ENCODE measurements at regions not wholly inside any gene's neighbourhood (a gene's known extent, or its start where the extent isn't known, plus 50 kb on each side); places are given as distances from the start of the nearest gene placed in this dataset.

DNA sequence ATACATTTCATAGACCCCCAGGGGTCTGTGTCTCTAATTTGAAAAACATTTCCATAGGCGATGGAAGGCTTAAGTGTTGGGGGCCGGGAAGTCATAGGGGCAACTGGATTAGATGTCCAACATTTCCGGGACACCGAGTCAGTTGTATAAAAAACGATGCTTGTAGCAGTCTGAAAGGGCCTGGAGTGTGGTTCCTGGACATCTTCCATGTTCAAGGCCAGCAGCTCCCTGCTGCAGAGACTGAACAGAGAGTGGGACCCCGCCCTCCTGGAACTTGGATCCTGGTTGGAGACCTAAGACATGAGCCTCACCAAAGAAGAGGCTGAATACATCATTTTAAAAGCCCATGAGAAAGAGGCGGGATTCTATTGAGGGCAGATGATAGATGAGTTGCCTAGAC lies 82.0 kb upstream of the ZNF423 start:
- POLR2A ChIA-PET = no interaction called here
- FAIRE-seq (no peak), DNase-seq (ENCODE audit: low read depth, low spot score) (no peak)
- CTCF ChIA-PET = no interaction called here
- no peaks in the 10 kb centered on the region for H3K79me2 ChIP-seq (ENCODE audit: control insufficient read depth, insufficient read depth, low read length)
- no peaks in the 10 kb centered on the region for H3K4me1 ChIP-seq (ENCODE audit: control insufficient read depth, extremely low read depth, insufficient read depth, low read length)
- no peaks in the 10 kb centered on the region for H3K9me1 ChIP-seq (replicated peaks; ENCODE audit: control insufficient read depth, extremely low read depth, insufficient read depth, low read length)
- dilution Hi-C loops (cut with MboI; ENCODE audit: extremely low pct_ligation_motif_present, low sequenced_read_pairs) (no loop called here), intact Hi-C loops (cut with micrococcal nuclease) (no loop called here)
- H3K36me3 ChIP-seq (ENCODE audit: control insufficient read depth in 2 of 2, extremely low read depth in 1 of 2, insufficient read depth in 2 of 2, low read length in 2 of 2) = no peaks in the 10 kb centered on the region
- H3K4me2 ChIP-seq (ENCODE audit: insufficient read depth, low read length) = no peak overlapping the region
- H2AFZ ChIP-seq (ENCODE audit: low read depth, low read length) = no peak overlapping the region
- TF ChIP-seq MYC (IDR thresholded peaks at IDR 0.05; ENCODE audit: low read depth, low read length) (no peak), POLR2AphosphoS5 (IDR thresholded peaks at IDR 0.05; ENCODE audit: insufficient read depth, low read depth, low read length) (no peak), POLR2A (IDR thresholded peaks at IDR 0.05; ENCODE audit: low read depth, low read length) (no peak)
- no TSS peak for BruUV-seq (replicated peaks)
- H3K4me3 ChIP-seq (replicated peaks in 1 of 3; ENCODE audit: insufficient read depth in 1 of 3, low read depth in 1 of 3, low read length in 3 of 3) = no peak overlapping the region
- no peaks in the 10 kb centered on the region for H3K9me3 ChIP-seq (replicated peaks; ENCODE audit: control insufficient read depth, insufficient read depth, low read length)
- no peak overlapping the region for H3K27ac ChIP-seq (ENCODE audit: insufficient read depth, low read depth, low read length)
- H4K20me1 ChIP-seq (replicated peaks; ENCODE audit: control insufficient read depth, extremely low read depth, insufficient read depth, low read length) = no peaks in the 10 kb centered on the region
- H3K9ac ChIP-seq (replicated peaks; ENCODE audit: extremely low read depth, insufficient read depth, low read length) = no peak overlapping the region
- H3K27me3 ChIP-seq (ENCODE audit: control insufficient read depth in 2 of 2, insufficient read depth in 2 of 2, low read length in 2 of 2) = no peaks in the 10 kb centered on the region

- no peak for DNase-seq (ENCODE audit: low read depth, low spot score)
- intact Hi-C loops (cut with micrococcal nuclease) (no loop called here), dilution Hi-C loops (cut with MboI; ENCODE audit: extremely low pct_ligation_motif_present, low sequenced_read_pairs) (no loop called here)
- H3K27ac ChIP-seq (ENCODE audit: insufficient read depth, low read depth, low read length) = no peak overlapping the region
- H3K4me3 ChIP-seq (replicated peaks in 1 of 3; ENCODE audit: insufficient read depth in 1 of 3, low read depth in 1 of 3, low read length in 3 of 3) = no peak overlapping the region
- H3K27me3 ChIP-seq (ENCODE audit: control insufficient read depth in 2 of 2, insufficient read depth in 2 of 2, low read length in 2 of 2) = no peaks in the 10 kb centered on the region
- no peak for FAIRE-seq
- CTCF ChIA-PET = no interaction called here
- no peaks in the 10 kb centered on the region for H3K9me1 ChIP-seq (replicated peaks; ENCODE audit: control insufficient read depth, extremely low read depth, insufficient read depth, low read length)
- H3K4me2 ChIP-seq (ENCODE audit: insufficient read depth, low read length) = no peak overlapping the region
- BruUV-seq (replicated peaks) = no TSS peak
- H4K20me1 ChIP-seq (replicated peaks; ENCODE audit: control insufficient read depth, extremely low read depth, insufficient read depth, low read length) = no peaks in the 10 kb centered on the region
- no peak for TF ChIP-seq POLR2A (IDR thresholded peaks at IDR 0.05; ENCODE audit: low read depth, low read length)
- no peaks in the 10 kb centered on the region for H3K36me3 ChIP-seq (ENCODE audit: control insufficient read depth in 2 of 2, extremely low read depth in 1 of 2, insufficient read depth in 2 of 2, low read length in 2 of 2)
- POLR2A ChIA-PET = no interaction called here
- no peaks in the 10 kb centered on the region for H3K4me1 ChIP-seq (ENCODE audit: control insufficient read depth, extremely low read depth, insufficient read depth, low read length)
- no peaks in the 10 kb centered on the region for H3K9me3 ChIP-seq (replicated peaks; ENCODE audit: control insufficient read depth, insufficient read depth, low read length)
- H3K79me2 ChIP-seq (ENCODE audit: control insufficient read depth, insufficient read depth, low read length) = no peaks in the 10 kb centered on the region
- H3K9ac ChIP-seq (replicated peaks; ENCODE audit: extremely low read depth, insufficient read depth, low read length) = no peak overlapping the region
- H2AFZ ChIP-seq (ENCODE audit: low read depth, low read length) = no peak overlapping the region
Observed at GRCh38 chr16:49939495-49939894, 83.6 kb upstream of the ZNF423 start.
